ENCODE measurements at regions not wholly inside any gene's neighbourhood (a gene's known extent, or its start where the extent isn't known, plus 50 kb on each side); places are given as distances from the start of the nearest gene placed in this dataset.

GRCh38 chr4:166499820-166500219 lies 626.8 kb downstream of the TLL1 start:
- no peak for DNase-seq

DNA sequence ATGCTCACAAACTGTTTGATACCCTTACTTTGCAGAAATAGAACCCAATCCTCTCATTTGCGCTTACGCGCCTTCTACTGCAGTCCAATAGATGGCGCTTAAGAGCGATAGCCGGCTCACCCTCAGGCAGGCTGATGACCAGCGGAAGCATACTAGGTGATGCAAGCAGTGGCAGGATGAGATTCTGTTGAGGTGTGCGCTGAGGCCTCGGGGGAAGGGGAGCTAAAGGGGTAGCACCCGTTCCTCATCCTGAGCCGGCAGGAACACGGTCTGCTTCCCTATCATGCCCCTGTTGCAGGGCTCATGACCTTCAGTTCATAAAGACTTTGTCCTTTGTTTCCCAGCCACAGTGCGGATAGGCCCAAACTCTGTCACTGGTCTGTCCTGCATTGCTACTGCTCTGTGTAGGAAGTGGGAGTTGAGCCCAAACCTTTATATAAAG lies 628.9 kb downstream of the TLL1 start:
- peak; percentile 2 for DNase-seq

DNA sequence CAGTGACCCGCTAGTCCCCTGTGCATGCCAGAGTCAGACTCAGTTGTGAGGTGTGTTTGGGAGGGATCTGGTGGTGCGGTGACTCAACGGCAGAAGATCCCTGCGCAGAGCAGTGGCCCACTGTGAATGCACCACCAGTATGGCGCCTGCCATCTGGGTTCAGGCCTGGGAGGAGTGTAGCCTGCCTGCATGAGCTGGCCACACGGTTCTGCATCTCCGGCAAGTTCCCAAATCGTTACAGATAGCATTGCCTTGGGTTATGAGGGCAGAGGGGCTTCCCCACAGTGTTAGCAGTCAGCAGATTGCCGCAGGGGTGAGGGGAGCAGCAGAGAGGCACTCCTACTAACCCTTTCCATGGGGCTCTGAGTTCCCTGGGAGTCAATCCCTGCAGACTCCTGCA lies 629.6 kb downstream of the TLL1 start:
- DNase-seq: no peak

DNA sequence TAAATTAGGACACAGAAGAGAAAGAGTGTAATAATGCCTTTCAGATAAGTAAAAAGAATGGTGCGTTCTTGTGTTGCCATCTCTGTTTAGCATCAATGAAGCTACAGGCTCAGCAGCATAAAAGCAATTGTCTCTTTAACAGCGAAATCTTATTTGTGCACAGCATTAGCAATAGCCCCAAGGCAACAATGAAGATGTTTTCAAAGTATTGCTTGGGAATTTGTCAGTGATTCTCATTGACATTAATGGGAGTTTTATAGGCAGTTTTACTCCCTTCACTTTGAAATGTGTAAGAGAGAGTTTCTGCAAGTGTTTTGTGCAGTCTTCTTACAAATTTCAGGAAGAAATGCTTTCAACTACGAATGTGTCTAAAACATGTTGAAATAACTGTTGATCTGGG lies 633.0 kb downstream of the TLL1 start:
- no peak for DNase-seq

DNA sequence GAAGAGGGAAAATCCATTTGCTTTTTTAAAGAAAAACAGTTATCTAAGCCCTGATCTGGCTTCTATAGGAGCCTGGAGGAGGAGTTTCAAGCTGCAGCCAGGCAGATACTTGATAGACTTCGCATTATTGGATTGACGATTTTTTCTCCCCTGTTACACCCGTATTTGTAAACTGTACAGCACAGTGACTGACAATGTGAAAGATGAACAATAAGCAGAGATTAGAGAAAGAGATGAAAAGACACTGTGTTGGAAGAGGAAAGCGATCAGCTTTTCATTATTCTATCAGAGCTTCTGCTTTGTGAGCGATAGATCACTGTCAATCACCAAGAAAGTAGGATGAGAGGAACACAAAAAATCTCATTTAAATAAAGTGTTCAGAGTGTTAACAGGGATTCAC lies 639.2 kb downstream of the TLL1 start:
- DNase-seq: no peak

- DNase-seq: no peak
Measured at GRCh38 chr4:166518315-166518714, 645.3 kb downstream of the TLL1 start.

DNA sequence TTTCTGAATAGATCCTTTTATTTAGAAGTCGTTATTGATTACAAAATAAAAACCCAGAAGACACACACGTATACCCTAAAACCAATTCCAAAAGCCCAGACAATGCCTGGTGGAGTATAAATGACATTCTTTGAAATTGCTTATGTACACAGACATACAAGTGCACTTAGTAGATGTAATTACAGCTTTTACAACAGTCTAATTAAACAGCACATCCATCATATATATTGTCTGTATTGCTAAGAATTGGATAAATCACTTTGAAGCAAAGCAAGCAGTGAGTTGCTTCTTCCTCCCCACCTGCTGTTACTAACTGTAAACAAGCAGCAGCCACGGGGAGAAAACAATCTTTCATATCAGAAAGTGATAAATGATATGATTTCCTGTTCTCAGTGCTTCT lies 645.7 kb downstream of the TLL1 start:
- DNase-seq: no peak

GRCh38 chr4:166519774-166520173 lies 646.7 kb downstream of the TLL1 start:
- DNase-seq: no peak

DNA sequence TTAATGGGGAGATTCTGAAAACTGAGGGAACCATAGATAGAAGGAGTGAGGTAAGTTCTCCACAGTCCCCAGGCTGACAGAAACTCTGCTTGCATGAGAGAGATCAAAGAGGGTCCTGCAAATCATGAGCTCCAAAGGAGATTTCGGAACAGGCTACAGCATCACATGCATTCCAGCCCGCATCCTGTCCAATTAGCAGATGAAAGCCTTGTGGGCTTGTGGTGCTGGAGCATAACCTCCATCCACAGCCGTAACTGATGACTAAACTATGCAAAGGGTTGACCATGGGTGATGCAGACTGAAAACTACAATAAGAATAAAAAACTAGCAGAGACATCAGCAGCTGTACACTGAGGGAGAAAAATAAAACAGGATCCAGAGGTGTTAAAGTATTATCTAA lies 654.5 kb downstream of the TLL1 start:
- DNase-seq: no peak

DNA sequence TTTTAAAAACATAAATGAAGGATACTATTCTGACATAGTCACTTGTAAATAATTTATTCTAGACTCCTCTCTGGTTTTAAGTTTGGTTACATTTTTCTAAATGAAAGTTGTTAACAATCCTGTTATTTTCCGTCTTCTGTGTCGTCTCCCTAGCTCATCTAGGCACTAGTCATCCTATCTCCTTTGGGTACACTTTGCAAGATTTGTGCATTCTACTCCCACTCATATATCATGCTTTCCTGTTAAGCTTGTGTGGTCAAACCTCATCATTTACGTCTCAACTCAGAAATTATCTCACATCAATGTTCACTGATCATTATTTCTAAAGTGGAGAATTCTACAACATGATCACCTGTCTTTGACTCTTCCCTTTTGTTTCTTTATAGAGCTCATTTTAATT lies 658.7 kb downstream of the TLL1 start:
- DNase-seq: no peak

DNA sequence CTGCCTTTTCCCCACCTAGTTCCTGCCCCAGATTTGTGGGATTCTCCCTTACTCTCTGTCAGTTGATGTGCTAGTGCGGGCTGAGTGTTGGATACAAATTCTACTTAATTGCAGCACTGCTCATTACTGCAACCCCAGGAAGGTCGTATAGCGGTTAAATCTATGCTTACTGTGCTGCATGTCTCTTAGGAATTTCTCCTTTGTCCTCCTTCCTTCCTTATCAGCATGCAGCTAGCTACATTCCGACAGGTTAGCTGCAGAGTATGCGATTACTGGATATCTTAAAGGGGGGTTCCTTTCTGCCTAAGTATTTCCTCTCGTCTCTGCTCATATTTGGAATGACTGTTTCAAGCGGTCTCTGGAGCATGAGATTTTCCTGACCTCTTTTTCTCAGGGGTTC lies 662.8 kb downstream of the TLL1 start:
- DNase-seq: no peak

DNA sequence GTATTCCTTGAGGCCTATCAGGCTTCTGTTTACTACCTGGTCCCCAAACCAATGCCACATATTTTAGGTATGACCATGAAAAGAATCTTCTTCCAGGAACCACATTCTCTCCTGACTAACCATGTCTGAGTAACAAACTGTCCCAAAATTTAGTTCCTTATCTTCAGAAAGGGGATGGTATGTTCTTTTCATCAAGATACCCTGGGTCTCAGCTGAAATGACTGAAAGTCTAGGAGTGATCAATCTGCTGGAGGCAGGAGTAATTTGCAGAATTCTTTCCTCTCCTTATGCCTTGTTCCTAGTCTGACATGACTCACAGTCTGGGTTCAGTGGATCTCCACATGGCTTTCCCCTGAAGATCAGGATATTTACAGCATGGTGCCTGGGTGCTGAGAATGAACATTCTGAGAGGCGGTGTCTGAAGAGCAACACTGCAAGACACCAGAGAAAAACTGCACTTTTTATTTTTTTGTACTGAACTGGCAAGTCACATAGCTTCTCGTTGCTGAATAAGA lies 665.5 kb downstream of the TLL1 start:
- no peak for DNase-seq

DNA sequence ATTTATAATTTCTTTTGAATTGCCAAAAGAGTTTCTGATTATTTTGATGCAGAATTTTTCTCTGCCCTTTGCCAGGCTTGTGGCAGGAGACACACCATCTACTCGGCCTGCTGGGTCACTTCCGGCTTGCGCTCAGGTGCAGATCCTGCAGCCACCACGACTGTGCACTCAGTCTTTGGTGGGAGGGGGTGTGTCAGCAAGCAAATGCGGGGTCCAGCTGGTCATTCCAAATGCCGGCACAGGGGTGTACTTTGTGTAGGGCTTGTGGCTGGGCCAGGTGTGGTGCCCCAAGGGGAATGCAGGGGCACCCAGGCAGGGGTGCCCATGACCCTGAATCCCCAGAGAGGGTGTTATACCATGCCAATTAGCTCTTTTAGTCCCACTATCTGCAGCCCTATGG lies 673.0 kb downstream of the TLL1 start:
- no peak for DNase-seq

GRCh38 chr4:166577639-166578038 lies 656.7 kb downstream of the SPOCK3 start:
- DNase-seq: no peak

DNA sequence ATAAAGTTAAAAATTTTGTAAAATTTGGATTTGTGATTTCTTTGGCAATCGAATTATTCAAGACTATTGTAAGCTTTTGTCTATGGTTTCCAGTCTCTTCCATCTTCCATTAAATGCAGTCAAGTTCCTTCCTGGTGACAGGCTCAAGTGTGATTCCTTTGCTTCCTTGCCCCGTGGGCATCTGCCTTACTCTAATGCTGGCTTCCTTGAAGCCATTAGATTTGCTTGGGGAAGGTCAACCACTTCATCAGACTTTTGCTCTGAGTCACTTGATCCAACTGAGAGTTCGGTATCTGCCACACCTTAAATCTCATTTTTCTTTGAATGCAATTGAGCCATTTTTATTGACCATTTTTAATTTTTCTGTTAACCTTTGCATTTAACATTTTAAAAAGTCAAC lies 648.8 kb downstream of the SPOCK3 start:
- no peak for DNase-seq

DNA sequence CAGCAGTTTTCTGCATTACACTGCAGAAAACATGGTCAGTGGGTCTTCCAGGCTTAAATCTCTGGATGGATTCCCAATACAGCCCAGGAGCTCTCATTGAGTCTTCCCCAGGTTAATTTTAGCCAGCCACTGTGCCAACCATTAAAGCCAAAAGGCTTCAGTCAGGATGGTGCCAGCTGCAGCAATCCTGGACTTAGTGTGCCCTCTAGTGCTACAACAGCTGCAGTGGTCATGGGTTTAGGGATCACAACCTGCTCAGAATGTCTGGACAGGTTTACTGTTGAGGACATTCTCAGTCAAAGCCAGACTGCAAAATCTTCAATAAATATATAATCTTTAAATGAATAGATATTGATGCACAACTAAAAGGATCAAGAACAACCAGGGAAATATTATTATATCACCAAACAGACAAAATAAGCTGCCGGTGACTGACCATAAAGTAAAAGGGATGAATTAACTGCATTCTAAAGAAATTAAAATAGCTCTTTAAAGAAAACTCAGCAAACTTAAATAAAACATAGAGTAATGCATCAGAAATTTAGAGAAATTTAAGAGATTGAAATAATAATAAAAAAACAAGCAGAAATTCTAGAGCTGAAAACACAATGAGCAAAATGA lies 639.9 kb downstream of the SPOCK3 start:
- DNase-seq: peak; percentile 6

GRCh38 chr4:166600264-166600663 lies 634.0 kb downstream of the SPOCK3 start:
- DNase-seq: no peak

GRCh38 chr4:166602068-166602467 lies 632.2 kb downstream of the SPOCK3 start:
- DNase-seq: no peak

DNA sequence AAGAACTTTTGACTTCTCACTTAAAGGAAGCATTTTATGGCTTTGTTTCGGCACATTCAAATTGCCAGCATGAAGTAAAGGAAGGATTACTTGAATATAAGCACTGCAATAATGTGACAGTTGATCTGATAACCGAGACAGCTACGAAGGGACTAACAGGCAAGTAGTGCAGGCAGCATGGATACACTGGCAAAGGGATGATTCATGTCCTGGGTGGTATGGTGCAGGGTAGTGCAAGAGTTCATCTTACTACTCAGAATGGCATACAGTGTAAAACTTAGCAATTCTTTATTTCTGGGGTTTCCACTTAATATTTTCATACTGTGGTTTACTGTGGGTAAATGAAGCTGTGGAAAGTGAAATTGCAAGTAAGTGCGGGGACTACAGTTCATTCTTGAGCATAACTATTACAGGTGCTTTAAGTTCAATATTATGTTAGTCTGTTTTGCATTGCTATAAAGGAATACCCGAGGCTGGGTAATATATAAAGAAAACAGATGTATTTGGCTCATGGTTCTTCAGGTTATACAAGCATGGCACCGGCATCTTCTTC lies 611.8 kb downstream of the SPOCK3 start:
- no peak for DNase-seq

DNA sequence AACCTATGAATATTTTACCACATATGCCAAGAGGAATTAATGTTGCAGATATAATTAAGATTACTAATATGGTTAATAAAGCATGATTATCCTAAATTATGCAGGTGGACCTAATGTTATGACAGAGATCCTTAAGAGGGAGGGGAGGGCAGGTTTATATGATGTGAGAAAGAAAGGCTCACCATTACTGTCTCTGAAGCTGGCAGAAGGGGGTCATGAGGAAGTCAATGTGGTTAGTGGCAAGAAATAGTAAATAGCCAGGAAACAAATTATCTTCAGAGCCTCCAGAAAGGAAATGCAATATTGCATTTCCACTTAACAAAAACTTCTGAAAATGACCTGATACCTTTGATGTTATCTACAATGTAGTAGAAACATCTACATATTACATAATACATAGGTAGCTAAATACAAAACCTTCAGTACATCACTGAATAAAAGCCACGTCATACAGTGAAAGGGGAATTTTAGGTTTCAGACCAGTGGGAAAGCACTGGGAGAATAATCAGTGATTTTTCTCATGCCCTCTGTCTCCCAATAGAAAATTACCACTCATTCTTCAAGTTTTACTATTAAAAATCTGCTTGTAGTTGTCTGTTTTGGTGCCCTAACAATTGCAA lies 609.2 kb downstream of the SPOCK3 start:
- no peak for DNase-seq

GRCh38 chr4:166628454-166628853 lies 605.8 kb downstream of the SPOCK3 start:
- DNase-seq: no peak

DNA sequence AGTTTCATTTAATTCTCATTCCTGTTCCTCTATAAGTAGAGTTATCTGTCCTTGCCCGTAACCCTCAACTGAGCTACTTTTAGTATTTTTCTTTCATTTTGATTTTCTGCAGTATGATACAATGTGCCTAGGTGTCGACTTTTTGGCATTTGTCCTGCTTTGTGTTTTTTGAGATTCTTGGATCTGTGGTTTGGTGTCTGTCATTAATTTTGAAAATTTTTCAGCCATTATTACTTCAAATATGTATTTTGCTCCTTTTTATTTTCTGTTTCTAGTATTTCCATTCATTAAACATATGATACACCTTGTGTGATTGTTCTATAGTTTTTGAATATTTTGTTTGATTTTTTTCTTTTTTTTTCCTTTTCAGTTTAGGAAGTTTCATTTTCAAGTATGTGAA lies 598.9 kb downstream of the SPOCK3 start:
- DNase-seq: no peak

GRCh38 chr4:166637816-166638215 lies 596.5 kb downstream of the SPOCK3 start:
- no peak for DNase-seq

DNA sequence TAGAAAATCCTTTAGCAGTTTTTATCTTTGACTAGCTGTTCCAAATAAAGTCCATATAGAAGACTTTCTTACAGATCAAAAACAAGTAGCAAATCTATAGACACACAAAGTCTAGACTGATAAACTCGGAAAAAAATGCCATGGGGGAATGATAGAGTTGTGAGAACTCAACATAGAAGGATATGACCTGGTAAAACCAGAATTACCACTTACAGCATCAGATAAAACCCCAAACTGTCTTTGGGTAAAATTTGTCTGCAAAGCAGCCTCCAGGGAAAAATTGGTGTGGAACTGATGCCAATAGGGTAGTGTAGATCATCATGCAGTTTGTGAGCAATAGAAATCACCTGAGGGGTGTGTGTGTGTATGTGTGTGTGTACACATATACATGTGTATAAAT lies 579.1 kb downstream of the SPOCK3 start:
- DNase-seq: no peak

DNA sequence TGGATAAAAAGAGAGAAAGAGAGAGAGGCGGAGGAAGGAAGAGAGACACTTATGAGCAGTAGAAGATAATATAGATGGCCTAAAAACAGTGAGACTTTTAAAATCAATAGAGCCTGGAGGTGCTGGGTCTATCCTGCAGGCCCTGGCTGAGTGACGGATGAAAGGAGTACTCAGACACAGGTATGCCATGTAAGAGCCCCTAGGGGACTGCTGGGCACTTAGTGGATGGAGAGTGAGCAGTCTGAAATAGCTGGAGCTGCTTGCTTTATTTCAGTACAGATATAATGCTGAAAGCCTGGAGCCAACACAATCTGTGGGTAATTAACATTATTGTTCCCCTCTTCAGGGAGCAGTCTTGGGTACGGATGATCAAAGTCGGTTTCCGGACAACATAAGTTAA lies 578.6 kb downstream of the SPOCK3 start:
- DNase-seq: no peak

All from activated CD4-positive, alpha-beta T cell treated with anti-CD3 and anti-CD28 coated beads, Interleukin-2, Interleukin-6, amounts not matched to agents 100 ng/mL and 50 ng/mL, durations not matched to agents 16 hours and 8 hours (primary cell).